Right kidney (tissue), 1 donor: ENCODE measurements at regions not wholly inside any gene's neighbourhood (a gene's known extent, or its start where the extent isn't known, plus 50 kb on each side); places are given as distances from the start of the nearest gene placed in this dataset.
"Not testable (repeated sequence)": the region's sequence is repeated elsewhere in the genome, so short reads cannot be mapped to it uniquely, and the experiment has no call there.

Experiments
- DNase-seq: peaks from one replicate; pipeline ENCODE4 v3.0.0-alpha.2; 2016

DNA sequence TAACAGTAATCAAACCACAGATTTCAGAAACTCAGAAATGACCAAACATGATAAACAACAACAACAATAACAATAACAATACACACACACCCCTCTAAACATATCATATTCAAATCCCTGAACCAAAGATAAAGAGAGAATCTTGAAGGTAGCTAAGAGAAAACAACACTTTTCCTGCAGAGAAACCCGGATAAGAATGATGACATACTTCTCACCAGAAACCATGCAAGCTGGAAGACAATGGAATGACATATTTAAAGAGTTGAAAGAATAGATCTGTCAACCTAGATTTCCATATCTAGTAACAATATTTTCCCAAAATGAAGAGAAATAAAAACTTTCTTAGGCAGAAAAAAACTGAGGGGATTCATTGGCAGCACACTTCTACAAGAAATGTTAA lies 138.1 kb downstream of the LIG4 start:
- DNase-seq: no peak

DNA sequence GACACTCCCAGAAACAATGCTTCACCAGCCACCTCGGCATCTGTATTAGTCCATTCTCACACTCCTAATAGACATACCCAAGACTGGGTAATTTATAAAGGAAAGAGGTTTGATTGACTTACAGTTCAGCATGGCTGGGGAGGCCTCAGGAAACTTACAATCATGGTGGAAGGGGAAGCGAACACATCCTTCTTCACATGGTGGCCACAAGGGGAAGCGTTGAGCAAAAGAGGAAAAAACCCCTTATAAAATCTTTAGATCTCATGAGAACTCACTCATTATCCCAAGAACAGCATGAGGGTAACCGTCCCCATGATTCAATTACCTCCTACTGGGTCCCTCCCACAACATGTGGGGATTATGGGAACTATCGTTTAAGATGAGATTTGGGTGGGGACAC lies 140.9 kb downstream of the LIG4 start:
- DNase-seq: not testable (repeated sequence)

DNA sequence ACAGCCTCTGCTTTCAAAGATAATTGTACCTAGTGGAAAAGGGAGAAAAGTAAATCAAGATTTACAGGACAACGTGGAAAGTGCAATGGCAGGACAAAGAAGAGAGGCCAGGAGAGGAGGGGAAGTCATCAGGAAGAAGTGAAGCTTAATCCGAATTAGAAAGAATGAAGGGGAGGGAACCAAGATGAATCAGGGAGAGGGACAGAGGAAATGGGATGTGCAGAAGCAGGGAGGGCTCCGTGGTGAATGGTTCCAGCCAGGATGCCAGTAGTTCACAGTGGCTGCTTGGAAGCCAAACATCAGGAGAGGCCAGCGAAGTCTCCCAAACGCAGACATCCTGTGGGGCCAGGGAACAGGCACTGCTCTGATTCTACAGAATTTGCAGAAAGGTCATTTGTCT lies 144.4 kb downstream of the LIG4 start:
- DNase-seq: no peak

GRCh38 chr13:108070491-108070890 lies 144.8 kb downstream of the LIG4 start:
- DNase-seq: no peak

DNA sequence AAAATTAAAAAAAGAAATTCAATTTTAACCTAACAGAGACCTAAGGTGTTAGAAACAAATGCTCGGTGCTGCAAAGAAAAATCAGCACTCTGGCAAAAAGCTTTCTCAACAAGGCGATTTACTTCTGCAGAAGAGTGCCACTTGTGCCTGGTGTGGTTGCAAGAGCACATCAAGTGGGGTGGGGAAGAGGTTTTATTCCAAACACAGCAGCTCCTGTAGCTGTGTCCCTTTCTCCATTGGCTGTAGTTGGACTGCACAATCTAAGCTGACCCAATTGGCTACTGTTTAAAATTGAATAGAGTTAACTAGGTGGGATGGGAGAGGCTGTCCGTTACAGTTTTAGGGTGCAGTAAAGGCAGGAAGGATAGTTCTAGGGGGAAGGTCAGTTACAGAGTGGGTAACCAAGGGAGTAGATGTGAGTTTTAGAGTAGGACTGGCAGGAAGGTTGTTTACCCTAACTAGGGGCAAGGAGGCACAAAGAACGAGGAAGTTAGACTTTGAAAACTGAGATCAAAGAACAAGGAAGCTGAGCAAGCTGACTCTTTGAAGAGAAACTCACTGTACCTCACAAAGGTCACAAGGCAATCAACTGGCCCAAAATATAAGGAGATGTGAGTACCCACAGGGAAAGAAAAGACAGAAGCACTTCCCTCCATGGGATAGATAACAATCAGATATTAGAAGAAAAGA lies 145.7 kb downstream of the LIG4 start:
- no peak for DNase-seq

- not testable (repeated sequence) for DNase-seq
These were observed 151.0 kb downstream of the LIG4 start for GRCh38 chr13:108064372-108064771.

DNA sequence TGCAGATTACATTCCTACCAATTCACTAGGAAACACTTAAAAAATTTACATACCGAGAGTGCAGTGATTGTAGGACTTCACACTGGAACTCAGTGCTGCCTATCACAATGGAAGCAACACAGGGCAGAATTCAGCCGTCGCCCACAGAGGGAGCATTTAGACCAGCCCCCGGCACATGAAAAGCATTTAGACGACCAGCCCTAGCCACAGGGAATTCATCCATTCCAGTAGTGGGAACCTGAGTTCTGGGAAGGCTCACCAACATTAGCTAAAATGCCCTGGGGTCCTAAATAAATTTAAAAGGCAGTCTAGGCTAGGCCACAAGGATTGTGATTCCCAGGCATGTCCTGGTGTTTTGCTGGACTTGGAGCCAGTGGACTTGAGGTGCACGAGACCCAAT lies 155.2 kb downstream of the LIG4 start:
- DNase-seq: no peak

DNA sequence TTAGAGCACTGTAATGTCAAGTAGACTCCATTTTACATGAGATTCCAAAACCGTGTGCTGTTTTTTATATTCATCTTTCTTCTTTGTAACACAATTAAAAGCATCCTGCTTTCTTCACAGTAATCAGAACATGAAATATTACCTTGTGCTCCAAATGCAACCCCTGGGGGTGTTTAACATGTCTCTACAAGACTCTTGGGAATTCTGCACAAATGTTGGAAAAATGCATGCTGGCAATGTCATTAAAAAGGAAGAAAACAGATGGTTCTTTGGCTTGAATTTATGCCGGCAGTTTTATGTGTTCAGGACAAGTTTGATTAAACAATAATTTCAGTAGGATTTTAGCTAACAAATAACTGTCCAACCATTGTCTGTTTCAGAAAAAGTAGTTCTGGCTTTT lies 159.1 kb downstream of the LIG4 start:
- no peak for DNase-seq

DNA sequence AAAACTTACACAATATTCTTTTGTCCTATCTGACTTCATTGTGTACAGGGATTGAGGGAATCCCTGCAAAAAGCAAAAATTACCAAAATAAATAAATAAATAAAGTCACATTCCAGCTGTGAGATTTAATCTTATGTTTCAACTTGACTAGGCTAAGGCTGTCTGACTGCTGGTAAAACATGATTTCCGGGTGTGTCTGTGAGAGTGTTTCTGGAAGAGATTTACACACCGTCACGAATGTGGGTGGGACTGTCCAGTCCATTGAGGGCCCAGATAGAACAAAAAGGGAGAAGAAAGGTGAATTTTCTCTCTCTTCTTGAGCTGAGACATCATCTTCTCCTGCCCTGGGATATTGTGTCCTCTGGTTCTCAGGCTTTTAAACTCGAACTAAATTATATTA lies 166.1 kb downstream of the LIG4 start:
- no peak for DNase-seq

GRCh38 chr13:108044954-108045353 lies 170.4 kb downstream of the LIG4 start:
- no peak for DNase-seq

DNA sequence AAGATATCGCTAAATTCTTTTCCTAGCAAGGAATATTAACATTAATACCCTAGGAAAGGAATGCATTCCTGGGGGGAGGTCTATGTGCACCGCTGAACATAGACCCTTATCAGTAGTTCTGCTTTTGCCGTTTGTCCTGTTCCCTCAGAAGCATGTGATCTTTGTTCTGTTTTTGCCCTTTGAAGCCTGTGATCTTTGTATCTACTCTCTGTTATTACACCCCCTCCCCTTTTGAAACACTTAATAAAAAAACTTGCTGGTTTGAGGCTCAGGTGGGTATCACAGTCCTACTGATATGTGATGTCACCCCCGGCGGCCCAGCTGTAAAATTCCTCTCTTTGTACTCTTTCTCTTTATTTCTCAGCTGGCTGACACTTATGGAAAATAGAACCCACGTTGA lies 172.5 kb downstream of the LIG4 start:
- DNase-seq: not testable (repeated sequence)

GRCh38 chr13:108037348-108037747 lies 178.0 kb downstream of the LIG4 start:
- no peak for DNase-seq

DNA sequence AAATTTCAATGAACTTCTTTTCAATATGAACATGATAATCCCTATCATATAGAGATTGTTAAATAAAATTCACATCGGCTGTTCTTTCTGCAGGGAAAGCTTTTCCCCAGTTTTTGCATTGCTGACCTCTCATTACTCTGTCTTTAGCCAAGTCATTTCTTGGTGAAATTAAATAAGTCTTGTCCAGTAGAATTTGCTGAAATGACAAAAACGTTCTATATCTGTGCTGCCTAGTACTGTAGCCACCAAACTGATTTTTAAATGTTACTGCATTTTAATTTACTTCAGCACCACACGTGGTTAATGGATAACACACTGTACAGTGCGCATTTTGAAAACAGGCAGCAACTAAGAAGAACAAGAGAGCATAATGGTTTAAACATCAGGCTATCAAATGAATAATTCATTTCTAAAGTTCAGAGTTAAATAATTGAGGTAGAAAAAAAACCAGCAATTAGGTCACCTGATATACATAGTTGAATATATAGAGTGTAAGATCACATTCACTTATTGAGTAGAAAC lies 178.9 kb downstream of the LIG4 start:
- no peak for DNase-seq

DNA sequence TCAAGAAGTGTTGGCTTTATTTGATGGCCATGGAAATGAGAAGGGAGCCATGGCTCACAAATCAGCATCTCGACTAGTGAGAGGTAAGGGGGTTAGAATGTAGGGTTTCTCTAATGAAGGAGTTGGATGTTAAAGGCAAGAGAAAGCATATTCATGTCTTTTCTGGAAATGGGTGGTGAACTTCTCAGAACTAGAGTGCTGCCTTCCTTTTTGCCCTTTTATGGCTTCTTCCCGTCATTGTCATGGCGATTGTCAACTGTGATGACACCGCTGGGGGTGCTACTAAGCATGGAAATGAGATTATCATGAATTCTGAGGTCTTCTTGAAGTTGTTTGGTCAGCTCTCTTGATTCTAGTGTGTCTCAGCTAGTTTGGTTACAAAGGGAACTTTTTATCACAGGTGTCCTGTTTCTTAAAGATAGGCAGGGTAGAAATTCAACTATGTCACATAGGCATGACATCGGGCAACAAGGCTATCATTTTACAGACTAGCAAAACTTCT lies 180.4 kb downstream of the LIG4 start:
- no peak for DNase-seq

DNA sequence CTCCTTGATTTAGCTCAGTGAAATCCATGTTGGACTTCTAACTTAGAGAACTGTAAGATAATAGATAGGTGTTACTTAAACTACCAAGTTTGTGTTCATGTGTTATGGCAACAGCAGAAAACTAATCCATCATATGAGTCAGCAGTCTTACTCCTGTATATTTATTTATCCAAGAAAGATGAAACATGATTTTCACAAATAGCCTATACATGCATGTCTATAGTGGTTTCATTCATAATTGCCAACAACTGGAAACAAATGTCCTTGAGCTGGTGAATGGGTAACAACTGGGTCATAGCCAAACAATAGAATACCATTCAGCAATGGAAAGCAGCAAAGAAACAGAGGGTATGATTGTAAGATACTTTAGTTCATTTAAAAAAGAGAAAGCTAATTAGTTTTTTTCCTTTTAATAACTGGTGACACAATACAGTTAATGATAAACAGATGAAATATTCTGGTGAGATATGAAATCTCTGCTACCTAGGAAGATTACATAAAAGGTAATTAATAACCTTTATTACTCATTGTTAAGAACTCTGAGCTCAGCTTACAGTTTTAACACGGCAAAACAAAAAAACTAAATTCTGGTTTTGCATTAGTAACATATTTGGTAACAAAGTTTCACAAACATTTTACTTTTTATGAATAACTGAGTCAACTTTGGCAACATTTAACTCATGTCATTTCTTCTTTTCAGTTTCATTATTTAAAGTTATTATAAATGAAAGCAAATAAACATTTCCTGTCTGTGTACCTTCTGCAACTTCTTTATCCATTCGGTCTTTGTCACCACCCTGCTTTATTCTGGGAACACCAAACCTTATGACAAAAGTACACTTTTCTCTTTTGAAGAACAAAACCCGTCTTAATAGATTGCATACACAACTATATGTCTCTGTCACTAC lies 181.3 kb downstream of the LIG4 start:
- DNase-seq: no peak

GRCh38 chr13:108031865-108032264 lies 183.5 kb downstream of the LIG4 start:
- DNase-seq: no peak

DNA sequence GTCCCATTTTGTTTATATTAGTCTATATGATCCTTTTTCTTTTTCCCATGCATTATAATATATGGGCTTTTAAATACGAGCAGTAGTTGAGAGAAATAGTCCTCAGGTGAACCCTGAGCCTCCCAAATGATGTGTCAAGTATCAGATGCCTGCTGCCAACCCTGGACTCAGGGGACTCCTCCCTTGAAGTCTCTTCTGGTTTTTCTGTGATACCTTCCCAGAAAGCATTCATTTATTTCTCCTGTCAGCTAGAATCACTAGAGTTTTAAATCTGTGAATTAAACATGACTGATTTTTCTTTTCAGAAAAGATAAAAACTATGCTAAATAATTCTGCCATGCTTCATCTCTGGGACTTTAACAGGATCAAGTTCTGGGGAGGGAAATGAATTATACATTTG lies 184.6 kb downstream of the LIG4 start:
- no peak for DNase-seq

DNA sequence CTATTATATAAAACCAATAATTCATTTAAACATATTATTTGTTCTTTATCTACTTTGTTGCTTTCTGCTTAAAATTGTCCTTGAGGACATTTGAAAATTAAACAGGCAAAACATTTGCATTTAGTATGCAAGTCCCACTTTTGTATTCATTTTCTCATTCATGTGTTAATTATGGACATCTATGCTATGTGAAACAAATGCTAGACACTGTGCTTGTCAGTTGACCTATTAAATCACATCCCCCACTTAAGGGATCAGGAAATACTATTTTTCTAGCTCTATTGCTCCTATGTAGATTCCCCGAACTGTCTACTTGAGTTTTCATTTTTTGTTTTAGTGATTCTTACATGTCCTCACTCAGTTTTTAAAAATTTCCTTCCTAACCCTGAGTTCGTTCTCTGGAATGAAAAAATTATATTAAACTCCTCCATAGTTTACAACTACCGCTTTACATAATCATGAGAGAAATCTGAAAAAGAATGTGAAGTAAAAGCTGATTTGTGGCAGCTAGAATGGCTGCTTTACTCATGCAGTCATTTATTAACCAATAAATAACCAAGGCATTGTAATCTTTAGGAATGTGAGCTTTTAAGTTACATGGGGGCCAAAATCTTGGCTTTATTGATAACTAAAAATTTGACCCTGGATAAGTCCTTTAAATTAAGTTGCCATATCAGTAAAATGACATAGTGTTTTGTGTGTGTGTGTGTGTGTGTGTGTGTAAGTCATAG lies 188.5 kb downstream of the LIG4 start:
- no peak for DNase-seq

DNA sequence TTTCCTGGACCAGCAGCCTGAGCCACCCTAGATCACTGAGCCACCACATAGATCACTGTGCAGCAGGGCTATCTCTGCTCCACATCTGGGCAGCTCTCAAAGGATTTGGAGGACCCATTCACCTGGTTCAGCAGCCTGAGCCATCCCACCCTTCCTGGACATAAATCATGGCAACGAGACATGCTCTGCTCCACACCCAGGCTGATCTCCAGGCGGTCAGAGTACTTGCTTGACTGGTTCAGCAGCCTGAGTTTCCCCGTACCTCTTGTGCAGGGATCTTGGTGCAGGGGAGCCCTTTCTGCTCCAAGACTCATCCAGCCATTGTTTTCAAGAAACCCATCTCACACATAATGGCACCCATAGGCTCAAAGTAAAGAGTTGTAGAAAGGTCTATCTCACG lies 195.3 kb downstream of the LIG4 start:
- DNase-seq: no peak

DNA sequence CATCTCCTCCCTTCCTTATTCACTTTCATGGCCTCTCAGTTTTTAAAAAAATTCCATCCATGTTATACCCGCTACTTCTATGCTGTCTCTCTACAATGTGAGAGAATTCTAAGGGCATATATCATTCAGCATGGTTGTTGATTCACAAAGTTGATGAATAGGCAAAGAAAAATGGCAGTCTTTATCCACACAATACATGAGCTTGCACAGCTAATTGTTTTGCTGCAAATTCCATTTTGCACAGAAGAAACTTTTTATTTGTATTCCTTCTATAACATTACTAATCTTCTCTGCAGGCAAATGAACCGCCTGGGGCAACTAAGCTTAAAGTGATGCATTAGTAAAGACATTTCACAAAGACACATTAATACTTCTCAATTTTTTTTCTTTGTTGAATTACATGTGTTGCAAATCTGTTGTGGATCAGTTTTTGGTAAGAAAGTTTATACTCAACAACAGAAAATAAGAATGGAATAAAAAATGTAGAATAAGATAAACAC lies 196.9 kb downstream of the LIG4 start:
- DNase-seq: no peak

- DNase-seq: no peak
These were observed 208.7 kb downstream of the LIG4 start for GRCh38 chr13:108006619-108007018.

DNA sequence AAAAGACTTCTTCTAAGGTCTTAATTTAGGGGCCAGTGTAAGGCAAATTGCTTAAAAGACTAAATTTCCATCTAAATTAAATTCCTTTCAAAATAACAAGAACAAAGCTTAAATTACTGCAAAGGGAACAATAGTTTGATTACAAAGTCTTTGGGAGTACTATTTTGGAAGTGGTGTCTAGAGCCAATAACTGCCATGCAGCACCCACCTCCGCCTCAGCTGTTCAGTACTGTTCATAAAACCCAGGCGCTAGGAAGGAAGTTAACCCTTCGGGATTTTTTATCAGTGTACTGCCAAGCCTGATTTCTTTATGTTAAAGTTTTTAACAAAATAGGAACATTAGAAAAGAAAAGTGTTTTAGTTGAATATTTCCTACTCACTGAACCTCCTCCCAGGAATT lies 210.1 kb downstream of the LIG4 start:
- DNase-seq: no peak

DNA sequence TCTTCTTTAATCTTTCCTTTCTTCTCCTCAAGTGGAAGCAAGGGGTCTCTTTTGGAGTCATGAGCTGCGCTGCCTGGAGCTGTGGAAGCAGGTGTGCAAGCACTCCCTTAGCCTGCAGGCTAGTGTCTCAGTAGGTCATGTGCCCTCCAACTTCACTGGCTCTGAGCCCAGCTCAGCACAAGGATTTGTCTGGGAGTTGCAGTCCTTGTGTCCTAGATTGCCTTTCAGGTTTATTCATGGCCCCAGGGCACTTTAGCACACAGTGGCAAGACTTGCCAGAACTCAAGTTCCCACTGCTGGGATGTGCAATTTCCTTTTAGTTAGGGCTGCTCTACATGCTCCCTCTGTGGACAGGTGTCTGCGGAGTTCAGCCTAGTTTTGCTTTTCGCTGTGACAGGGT lies 211.7 kb downstream of the LIG4 start:
- DNase-seq: no peak
